HG03159 (cell line): ENCODE measurements at regions not wholly inside any gene's neighbourhood (a gene's known extent, or its start where the extent isn't known, plus 50 kb on each side); places are given as distances from the start of the nearest gene placed in this dataset.
"Not testable (repeated sequence)": the region's sequence is repeated elsewhere in the genome, so short reads cannot be mapped to it uniquely, and the experiment has no call there.

Experiments
- ATAC-seq: cut with Tn5 transposase; IDR thresholded peaks from one replicate; pipeline ENCODE4 v1.9.1; 2021; ENCODE audit warnings: mild to moderate bottlenecking, moderate library complexity; ENCODE audit not compliant: unreplicated experiment

DNA sequence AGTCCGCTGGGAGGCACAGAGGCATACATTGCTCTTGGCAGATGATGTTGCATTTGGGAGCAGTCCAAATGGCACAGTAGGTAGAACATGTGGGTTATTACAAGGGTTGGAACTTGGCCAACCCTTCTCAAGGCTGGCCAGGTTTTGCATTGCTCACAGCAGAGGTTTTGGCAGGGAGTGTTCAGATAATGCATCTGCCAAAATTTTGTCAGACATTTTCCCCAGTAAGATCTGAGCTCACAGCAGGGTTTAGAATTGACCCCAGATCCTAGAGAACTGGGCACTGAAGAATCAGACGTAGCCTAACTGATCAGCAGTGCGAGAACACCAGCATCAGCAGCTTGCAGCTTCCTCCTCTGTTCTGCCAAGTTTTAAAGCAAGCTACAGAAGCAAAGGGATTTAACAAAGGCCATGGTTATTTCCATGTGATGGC lies 468.8 kb upstream of the KIF2B start:
- no peak for ATAC-seq

DNA sequence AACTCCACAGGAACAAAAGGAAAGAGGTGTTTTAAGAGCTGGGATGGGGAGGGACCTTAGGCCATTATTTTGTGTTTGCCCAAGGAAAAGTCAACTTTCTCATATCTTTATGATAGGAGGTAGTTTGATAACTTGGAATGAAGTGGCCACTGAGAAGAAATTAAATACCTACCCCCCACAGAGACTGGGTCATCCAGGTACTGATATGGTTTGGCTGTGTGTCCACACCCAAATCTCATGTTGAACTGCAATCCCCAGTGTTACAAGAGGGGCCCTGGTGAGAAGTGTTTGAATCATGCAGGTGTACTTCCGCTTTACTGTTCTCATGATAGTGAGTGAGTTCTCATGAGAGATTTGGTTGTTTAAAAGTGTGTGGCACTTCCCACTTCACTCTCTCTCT lies 477.9 kb upstream of the KIF2B start:
- no peak for ATAC-seq

DNA sequence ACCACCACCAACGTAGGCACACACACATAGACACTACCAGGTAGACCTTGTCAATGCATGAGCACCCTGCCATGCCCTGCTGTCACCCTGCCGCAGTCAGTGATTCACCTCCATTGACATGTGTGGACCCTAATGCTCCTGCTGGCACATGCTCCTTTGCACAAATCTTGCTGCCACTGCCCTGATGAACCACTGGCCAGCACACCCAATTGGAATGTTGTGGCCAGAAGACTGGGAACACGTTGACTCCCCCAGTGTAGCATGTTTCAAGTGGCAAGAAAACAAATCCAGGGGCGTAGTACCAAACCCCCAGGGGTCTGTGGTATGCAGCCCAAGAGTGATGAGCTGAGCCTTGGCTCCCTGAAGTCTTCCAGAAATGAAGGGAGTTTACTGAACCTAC lies 486.4 kb upstream of the KIF2B start:
- no peak for ATAC-seq

DNA sequence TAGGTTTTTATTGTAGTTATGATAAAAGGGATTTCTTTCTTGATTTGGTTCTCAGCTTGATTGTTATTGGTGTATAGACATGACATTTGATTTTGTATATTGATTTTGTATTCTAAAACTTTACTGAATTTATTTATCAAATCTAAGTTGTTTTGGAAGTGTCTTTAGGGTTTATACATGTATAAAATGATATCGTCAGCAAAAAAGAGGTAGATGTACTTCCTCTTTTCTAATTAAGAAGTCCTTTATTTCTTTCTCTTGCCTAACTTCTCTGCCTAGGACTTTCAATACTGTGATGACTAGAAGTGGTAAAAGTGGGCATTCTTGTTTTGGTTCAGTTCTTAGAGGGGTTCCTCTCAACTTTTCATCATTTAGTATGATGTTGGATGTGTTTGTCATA lies 487.3 kb upstream of the KIF2B start:
- no peak for ATAC-seq

DNA sequence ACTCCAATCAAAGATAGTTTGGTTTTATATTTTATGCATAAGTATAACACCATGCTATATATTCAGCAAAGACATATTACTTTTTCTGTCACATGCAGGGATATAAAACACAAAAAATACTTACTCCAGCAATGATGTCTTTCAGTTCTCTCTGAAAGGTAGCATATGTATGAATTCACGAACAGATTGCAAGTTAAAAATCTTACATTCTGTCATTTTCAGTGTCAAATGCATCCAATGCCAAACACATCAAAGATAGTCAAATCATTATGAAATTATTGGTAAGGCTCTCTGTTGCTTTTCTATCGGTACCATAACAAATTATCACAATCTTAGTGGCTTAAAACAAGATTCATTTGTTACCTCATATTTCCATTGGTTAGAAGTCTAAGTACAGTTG lies 492.0 kb upstream of the KIF2B start:
- ATAC-seq: no peak

DNA sequence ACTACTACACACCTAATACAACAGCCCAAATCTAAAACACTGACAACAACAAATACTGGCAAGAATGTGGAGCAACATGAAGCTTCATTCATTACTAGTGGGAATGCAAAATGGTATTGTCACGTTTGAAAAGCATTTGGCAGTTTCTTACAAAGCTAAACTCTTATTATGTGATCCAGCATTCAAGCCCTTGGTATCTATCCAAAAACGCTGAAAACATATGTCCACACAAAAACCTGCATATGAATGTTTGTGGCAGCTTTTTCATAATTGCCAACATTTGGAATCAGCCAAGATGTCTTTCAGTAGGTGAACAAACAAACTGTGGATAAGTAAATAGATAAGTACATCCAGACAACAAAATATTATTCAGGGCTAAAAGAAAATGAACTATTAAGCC lies 501.1 kb upstream of the KIF2B start:
- no peak for ATAC-seq

DNA sequence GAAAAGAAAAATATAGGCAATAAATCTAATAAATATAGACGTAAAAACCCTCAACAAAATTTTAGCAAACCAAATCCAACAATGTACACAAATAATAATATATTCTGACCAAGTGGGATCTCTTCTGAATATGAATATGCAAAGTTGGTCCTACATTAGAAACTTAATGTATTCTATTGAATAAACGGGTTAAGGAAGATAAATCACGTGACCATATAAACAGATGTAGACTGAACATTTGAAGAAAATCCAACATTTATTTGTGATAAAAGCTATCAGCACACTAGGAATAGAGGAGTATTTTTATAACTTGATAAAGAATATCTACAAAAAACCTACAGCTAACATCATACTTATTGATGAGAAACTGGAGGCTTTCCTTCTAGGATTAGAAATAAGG lies 502.8 kb upstream of the KIF2B start:
- ATAC-seq: no peak

DNA sequence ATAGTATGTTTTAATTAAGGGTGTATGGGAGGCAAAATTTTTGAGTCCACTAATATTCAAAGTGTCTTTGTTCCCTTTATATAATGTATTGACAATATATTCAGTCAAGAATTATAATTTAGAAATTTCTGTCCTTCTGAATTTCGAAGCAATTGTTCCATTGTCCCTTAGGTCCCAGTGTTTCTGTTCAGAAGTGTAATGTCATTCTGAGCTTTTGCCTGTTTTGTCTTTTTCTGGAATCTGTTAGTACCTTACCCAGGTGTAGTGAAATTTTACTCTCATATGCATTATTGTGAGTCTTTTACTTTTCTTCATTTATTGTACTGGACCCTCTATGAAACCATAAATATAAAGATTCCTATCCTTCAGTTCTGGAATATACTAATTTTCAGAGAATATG lies 505.7 kb upstream of the KIF2B start:
- no peak for ATAC-seq

DNA sequence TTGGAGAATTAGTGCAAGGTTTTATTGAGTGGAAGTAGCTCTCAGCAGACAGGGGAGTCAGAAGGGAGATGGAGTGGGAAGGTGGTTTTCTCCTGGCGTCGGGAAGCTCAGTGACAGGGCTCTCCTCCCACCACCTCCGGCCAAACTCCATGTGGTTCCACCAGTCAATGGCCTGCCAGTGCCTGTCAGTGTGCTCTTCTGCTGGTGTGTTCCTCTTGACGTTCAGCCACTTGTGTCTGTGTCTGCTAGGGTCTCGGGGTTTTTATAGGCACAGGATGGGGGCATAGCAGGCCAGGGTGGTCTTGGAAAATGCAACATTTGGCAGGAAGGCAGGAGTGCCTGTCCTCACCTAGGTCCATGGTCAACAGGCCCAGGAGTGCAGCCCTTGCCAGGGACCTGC lies 506.7 kb upstream of the KIF2B start:
- no peak for ATAC-seq

DNA sequence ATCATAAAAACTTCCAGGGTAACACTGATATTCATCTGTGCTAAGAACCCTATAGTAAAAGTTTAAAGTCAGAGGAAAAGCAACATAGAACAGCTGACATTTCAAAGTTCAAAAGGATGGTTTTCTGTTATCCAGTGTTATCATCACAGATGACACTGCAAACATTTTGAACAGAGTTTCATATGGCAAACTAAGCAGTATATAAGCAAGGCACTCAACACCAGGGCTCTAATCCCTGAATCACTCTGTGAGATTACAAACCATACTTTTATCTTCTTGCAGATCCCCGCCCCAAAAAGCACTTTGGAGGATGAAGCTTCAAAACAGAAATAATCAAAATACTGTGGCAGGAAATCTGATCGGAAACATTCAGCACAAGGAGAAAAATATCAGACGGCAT lies 508.2 kb upstream of the KIF2B start:
- no peak for ATAC-seq

DNA sequence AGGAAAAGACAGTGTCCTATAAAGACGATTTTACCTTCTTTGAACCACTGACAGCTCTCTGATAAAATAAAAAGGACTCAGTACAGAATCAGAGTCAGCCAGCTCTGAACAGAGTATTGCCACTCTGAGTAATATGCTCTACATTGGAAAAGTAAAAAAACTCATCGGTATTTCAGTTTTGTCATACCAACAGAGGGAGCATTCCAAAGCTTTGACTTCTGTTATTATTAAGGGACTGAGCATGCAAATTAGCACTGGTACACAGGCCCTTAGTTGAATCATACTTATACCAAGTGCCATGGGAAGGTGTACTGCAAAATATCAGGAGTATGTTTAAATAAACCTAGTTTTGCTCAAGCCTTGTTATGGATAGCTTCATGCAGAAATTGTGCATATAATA lies 509.0 kb upstream of the KIF2B start:
- ATAC-seq: no peak

DNA sequence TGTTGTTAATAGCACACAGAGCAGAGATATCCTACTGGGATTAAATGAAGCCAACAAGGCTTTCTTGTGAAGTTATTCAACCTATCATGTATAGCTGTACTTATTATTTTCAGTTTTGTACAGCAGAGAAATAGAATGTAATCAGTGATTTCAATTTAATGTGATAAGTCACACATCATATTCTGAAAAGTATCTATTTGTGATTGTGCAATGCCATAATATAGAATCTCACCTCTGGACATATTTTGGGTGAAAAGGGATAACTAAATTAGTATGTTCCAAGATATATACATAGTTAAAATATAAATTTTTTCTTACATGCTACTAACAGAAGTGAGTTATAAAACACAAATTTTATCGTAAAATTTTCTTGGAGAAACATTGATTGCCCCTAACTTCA lies 544.3 kb upstream of the KIF2B start:
- ATAC-seq: no peak

DNA sequence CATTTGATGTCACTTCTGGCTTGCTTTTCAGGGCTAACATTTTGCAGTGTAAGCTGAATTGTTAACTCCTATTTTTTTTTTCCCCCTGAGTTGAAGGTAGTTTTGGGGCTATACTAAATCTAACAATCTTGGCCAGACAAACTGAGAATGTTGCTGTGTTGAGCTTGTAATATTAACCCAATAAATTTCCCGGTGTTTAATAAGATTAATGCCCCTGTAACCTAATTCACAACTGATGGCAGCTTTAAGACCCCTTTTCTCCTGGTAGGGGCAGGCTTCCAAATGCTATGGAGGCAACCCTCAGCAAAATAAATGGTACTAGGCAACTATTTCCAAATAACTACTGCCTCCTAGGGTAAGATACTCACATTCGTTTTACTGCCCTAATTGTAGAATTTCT lies 549.6 kb upstream of the KIF2B start:
- no peak for ATAC-seq

DNA sequence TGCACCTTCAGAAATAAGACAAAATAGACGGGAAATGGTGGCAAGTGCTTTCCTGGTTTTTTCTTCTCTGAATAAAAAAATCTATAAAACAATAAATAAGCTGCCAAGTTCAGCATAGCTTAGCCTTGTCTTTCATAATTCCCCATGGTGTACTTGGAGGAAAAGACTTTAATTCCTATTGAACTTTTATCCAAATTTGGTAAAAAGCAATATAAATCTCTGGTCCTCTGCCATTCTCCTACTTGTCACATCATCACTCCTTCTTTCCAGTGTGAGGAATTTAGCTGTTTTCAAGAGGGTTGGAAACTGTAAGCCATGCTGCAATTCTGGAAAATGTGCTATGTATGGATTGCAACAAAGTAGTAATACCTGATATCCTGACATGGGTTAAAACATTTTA lies 551.8 kb upstream of the KIF2B start:
- ATAC-seq: no peak

DNA sequence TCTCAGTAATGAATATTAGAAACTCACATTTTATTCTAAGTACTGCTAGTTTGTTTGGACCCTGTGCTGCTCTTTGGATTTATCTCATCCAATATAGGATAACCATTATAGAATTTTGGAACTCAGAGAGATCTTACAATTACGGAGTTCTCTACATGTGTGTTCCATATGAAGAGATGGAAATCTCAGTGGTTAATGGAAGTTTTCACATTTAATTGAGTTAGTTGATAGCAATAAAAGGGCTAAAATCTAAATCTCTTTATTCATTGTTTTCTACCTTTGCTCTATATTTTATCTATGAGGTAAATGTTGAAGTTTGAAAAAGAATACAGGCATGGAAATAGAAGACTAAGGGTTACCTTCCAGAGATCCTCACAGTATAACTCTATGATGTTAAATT lies 558.0 kb upstream of the KIF2B start:
- ATAC-seq: no peak

DNA sequence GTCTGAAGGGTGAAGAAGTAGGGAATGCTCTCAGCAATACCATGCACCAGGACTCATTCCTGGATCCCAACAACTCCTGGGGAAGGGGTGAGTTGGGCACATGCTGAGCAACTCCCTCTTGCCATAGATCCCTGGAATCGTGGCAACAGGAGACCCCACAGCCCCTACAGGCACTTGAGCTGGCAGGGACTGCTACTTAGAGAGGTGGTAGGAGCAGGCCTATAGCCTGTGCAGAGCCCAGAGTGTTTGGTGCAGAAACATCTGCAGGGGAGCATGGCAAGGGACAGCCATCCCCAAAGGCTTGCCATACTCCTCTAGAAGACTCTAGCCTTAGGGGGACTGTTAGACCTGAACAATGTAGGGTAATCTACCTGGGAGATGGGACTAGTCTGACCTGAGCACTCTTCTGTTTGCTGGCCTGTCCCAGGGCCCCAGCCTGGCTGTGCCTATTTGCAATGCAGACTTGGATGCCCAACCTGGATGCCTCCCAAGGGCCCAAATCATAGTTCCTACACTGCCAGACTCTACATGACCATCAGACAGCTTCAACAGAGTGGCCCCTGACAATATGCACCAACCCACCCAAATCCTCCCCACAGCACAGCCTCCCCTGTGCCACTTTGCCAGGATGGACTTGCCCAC lies 568.6 kb upstream of the KIF2B start:
- no peak for ATAC-seq

DNA sequence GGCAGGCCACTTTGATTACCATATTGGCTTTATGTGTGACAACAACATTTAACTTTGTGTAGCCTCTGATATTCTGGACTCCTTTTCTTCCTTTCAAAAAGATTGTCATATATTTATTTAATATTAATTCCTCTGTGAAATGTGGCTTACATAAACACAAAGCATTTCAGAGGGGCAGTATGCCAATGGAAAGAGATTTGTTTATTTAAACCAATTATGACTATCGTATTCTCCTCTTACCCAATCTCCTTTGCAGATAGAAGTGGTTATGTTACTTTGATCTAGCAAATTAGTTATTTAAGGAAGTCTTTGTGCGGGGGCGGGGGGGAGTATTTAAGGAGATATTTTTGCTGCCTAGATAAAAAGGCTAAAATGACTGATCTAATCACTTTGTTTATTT lies 573.7 kb upstream of the KIF2B start:
- no peak for ATAC-seq

DNA sequence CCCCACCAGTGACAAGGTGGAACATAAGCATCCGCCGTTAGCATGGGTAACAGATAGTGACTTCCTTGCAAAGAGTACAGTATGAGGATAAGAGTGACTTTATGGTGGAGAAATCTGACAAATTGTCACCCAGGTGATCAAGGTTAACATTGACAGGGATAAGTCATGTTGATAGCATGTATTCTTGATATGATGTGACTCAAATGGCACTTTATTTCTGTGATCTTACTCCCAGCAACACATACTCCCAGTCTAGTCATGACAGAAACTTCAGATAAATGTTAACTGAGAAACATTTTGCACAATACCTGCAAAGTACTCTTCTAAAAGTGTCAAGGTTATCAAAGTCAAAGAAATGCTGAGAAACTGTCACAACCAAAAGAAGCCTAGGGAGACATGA lies 588.6 kb upstream of the KIF2B start:
- ATAC-seq: no peak

DNA sequence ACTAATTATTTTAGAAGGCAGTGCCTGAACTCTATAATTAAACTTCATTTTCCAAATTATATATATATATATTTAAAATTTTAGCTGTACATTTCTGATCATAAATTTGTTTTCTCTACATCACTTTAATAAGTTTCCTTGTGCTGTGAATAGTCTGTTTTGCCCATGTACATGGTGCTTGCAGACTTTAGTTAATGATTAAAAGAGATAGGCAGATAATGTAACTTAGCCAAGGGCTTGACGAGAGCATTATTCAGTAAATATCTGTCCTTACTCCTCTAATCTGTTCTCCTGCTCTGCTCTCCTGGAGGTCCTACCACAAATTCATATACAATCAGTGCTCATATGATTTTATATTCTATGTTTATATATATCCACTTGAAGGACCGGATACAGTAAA lies 595.2 kb upstream of the KIF2B start:
- ATAC-seq: no peak

DNA sequence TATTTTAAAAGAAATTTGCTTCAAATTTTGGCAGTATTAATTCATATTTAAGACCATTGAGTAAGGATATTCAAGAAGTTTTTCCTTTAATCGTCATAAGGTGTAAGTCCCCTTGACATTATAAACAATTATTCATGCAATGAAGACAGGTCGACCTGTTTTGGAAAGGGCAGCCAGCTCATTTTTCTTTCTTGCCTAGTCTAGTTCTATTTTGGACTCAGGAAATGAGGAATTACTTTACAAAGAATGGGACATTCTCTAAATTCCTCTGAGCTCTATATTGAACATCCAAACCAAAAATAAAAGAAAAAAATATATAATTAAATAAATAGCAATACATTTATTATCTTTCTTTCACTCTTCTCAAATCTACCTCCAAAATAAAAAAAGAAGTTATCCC lies 595.6 kb upstream of the KIF2B start:
- ATAC-seq: no peak

DNA sequence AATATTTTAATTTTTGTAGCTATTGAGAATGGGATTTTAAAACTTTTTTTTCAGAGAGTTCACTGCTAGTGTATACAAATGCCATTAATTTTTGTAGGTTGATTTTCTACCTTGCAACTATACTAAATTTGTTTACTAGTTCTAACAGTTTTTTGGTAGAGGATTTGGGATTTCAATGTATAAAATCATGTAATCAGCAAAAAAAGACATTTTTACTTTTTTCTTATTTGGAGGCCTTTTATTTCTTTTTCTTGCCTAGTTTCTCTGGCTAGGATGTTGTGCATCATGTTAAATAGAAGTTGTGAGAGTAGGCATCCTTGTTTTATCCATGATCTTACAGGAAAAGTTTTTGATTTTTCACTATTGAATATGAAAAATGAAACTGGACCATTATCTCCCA lies 602.9 kb upstream of the KIF2B start:
- no peak for ATAC-seq

DNA sequence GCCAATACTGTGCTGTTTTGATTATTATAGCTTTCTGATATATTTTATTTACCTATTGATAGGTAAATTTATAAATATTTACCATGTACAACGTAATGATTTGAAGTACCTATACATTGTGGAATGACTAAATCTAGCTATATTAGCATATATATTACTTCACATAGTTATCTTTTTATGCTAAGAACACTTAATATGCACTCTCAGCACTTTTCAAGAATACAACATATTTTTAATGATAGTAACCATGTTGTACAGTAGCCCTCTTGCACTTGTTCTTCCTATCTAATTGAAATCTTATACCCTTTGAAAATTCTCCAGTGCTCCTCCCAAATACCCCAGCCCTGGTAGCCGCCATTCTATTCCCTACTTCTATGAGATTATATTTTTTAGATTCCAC lies 604.0 kb upstream of the KIF2B start:
- no peak for ATAC-seq

DNA sequence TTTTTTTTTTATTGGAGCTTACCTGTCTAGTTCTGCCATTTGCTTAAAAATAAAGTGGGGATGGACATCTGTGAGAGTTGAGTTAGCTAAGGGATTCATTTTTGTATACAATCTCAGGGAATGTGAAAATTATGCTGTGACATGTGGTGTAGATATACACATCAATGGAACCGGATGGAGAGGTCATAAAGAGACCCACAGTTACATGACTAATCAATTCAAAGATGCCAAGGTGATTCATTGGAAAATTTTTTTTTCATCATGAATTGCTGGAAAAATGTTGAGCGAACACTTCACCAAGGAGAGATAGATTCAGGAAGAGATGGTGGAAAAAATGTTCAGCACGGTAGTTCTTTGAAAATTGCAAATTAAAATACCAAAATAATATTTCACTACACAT lies 605.4 kb upstream of the KIF2B start:
- no peak for ATAC-seq

DNA sequence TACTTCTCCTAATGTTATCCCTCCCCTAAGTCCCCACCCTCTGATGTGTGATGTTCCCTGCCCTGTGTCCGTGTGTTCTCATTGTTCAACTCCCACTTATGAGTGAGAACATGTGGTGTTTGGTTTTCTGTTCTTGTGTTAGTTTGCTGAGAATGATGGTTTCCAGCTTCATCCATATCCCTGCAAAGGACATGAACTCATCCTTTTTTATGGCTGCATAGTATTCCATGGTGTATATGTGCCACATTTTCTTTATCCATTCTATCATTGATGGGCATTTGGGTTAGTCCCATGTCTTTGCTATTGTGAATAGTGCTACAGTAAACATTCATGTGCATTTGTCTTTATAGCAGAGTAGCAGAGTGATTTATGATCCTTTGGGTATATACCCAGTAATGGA lies 613.8 kb upstream of the KIF2B start:
- not testable (repeated sequence) for ATAC-seq
